WTC11 (cell line): ENCODE measurements at regions not wholly inside any gene's neighbourhood (a gene's known extent, or its start where the extent isn't known, plus 50 kb on each side); places are given as distances from the start of the nearest gene placed in this dataset.

Experiments
- ESRRA ChIP-seq: sonication (generic); formaldehyde crosslinking; IDR thresholded peaks from 2 replicates; pipeline ENCODE4 v1.8.1; 2022; ENCODE audit warnings: mild to moderate bottlenecking, missing genetic modification reagents, borderline replicate concordance
- FOXJ3 ChIP-seq: sonication (generic); formaldehyde crosslinking; IDR thresholded peaks from 2 replicates; pipeline ENCODE4 v1.9.0; 2021; ENCODE audit warnings: missing genetic modification reagents, mild to moderate bottlenecking, borderline replicate concordance
- FOXP1 ChIP-seq: sonication (generic); formaldehyde crosslinking; IDR thresholded peaks from 2 replicates; pipeline ENCODE4 v1.8.0; 2022; ENCODE audit warnings: missing genetic modification reagents, mild to moderate bottlenecking, moderate library complexity, borderline replicate concordance
- KAT7 ChIP-seq: sonication (generic); formaldehyde crosslinking; IDR thresholded peaks from 2 replicates; pipeline ENCODE4 v1.8.1; 2023; ENCODE audit warnings: missing genetic modification reagents, mild to moderate bottlenecking, borderline replicate concordance
- SOX15 ChIP-seq: fragments of 250-450 bp; sonication (Bioruptor Pico); IDR thresholded peaks from 2 replicates; pipeline ENCODE4 v1.9.0; 2021; ENCODE audit warnings: mild to moderate bottlenecking
- TF ChIP-seq, protein P1 (sequence below): fragments of 200-600 bp; IDR thresholded peaks from 2 replicates; pipeline ENCODE4 v1.8.0; 2022; ENCODE audit warnings: antibody characterized with exemption
- TF ChIP-seq, protein P2 (sequence below): fragments of 250-450 bp; sonication (Bioruptor Pico); IDR thresholded peaks from 2 replicates; pipeline ENCODE4 v1.9.0; 2021; ENCODE audit warnings: mild to moderate bottlenecking, borderline replicate concordance
- TF ChIP-seq, protein P3 (sequence below): sonication (generic); formaldehyde crosslinking; IDR thresholded peaks from 2 replicates; pipeline ENCODE4 v1.8.1; 2023; ENCODE audit warnings: mild to moderate bottlenecking, missing genetic modification reagents, borderline replicate concordance
- TF ChIP-seq, protein P4 (sequence below): fragments of 250-450 bp; sonication (Bioruptor Pico); IDR thresholded peaks from 2 replicates; pipeline ENCODE4 v1.8.0; 2021; ENCODE audit warnings: mild to moderate bottlenecking
- TF ChIP-seq, protein P5 (sequence below): sonication (generic); formaldehyde crosslinking; conservative IDR thresholded peaks from 2 replicates; pipeline ENCODE4 v1.8.1; 2022; ENCODE audit warnings: mild to moderate bottlenecking, missing genetic modification reagents

DNA sequence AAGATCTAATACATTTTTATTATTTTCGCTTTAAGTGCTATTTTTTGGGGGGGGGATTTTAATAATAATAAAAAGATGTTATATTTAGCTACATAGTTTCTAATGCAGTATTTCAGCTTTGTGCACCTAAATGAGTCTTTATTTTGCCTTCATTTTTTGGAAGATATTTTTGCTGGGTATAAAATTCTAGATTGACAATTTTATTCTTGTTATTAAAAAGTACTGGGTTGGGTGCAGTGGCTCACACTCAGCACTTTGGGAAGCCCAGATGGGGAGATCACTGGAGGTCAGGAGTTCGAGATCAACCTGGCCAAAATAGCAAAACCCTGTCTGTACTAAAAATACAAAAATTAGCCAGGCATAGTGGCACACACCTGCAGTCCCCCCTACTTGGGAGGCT is 173.6 kb downstream of the SLC15A5 start:
- TF ChIP-seq, protein P1, sequence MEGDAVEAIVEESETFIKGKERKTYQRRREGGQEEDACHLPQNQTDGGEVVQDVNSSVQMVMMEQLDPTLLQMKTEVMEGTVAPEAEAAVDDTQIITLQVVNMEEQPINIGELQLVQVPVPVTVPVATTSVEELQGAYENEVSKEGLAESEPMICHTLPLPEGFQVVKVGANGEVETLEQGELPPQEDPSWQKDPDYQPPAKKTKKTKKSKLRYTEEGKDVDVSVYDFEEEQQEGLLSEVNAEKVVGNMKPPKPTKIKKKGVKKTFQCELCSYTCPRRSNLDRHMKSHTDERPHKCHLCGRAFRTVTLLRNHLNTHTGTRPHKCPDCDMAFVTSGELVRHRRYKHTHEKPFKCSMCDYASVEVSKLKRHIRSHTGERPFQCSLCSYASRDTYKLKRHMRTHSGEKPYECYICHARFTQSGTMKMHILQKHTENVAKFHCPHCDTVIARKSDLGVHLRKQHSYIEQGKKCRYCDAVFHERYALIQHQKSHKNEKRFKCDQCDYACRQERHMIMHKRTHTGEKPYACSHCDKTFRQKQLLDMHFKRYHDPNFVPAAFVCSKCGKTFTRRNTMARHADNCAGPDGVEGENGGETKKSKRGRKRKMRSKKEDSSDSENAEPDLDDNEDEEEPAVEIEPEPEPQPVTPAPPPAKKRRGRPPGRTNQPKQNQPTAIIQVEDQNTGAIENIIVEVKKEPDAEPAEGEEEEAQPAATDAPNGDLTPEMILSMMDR = no peak
- TF ChIP-seq FOXJ3 (CRISPR knock-in tag) (no peak), FOXP1 (CRISPR knock-in tag) (no peak), ESRRA (CRISPR knock-in tag) (no peak), SOX15 (CRISPR knock-in tag) (no peak), KAT7 (no peak)
- TF ChIP-seq, protein P2, sequence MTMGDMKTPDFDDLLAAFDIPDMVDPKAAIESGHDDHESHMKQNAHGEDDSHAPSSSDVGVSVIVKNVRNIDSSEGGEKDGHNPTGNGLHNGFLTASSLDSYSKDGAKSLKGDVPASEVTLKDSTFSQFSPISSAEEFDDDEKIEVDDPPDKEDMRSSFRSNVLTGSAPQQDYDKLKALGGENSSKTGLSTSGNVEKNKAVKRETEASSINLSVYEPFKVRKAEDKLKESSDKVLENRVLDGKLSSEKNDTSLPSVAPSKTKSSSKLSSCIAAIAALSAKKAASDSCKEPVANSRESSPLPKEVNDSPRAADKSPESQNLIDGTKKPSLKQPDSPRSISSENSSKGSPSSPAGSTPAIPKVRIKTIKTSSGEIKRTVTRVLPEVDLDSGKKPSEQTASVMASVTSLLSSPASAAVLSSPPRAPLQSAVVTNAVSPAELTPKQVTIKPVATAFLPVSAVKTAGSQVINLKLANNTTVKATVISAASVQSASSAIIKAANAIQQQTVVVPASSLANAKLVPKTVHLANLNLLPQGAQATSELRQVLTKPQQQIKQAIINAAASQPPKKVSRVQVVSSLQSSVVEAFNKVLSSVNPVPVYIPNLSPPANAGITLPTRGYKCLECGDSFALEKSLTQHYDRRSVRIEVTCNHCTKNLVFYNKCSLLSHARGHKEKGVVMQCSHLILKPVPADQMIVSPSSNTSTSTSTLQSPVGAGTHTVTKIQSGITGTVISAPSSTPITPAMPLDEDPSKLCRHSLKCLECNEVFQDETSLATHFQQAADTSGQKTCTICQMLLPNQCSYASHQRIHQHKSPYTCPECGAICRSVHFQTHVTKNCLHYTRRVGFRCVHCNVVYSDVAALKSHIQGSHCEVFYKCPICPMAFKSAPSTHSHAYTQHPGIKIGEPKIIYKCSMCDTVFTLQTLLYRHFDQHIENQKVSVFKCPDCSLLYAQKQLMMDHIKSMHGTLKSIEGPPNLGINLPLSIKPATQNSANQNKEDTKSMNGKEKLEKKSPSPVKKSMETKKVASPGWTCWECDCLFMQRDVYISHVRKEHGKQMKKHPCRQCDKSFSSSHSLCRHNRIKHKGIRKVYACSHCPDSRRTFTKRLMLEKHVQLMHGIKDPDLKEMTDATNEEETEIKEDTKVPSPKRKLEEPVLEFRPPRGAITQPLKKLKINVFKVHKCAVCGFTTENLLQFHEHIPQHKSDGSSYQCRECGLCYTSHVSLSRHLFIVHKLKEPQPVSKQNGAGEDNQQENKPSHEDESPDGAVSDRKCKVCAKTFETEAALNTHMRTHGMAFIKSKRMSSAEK (CRISPR knock-in tag) = no peak
- TF ChIP-seq, protein P3, sequence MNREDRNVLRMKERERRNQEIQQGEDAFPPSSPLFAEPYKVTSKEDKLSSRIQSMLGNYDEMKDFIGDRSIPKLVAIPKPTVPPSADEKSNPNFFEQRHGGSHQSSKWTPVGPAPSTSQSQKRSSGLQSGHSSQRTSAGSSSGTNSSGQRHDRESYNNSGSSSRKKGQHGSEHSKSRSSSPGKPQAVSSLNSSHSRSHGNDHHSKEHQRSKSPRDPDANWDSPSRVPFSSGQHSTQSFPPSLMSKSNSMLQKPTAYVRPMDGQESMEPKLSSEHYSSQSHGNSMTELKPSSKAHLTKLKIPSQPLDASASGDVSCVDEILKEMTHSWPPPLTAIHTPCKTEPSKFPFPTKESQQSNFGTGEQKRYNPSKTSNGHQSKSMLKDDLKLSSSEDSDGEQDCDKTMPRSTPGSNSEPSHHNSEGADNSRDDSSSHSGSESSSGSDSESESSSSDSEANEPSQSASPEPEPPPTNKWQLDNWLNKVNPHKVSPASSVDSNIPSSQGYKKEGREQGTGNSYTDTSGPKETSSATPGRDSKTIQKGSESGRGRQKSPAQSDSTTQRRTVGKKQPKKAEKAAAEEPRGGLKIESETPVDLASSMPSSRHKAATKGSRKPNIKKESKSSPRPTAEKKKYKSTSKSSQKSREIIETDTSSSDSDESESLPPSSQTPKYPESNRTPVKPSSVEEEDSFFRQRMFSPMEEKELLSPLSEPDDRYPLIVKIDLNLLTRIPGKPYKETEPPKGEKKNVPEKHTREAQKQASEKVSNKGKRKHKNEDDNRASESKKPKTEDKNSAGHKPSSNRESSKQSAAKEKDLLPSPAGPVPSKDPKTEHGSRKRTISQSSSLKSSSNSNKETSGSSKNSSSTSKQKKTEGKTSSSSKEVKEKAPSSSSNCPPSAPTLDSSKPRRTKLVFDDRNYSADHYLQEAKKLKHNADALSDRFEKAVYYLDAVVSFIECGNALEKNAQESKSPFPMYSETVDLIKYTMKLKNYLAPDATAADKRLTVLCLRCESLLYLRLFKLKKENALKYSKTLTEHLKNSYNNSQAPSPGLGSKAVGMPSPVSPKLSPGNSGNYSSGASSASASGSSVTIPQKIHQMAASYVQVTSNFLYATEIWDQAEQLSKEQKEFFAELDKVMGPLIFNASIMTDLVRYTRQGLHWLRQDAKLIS (CRISPR knock-in tag) = no peak
- TF ChIP-seq, protein P4, sequence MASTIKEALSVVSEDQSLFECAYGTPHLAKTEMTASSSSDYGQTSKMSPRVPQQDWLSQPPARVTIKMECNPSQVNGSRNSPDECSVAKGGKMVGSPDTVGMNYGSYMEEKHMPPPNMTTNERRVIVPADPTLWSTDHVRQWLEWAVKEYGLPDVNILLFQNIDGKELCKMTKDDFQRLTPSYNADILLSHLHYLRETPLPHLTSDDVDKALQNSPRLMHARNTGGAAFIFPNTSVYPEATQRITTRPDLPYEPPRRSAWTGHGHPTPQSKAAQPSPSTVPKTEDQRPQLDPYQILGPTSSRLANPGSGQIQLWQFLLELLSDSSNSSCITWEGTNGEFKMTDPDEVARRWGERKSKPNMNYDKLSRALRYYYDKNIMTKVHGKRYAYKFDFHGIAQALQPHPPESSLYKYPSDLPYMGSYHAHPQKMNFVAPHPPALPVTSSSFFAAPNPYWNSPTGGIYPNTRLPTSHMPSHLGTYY (CRISPR knock-in tag) = no peak
- TF ChIP-seq, protein P5, sequence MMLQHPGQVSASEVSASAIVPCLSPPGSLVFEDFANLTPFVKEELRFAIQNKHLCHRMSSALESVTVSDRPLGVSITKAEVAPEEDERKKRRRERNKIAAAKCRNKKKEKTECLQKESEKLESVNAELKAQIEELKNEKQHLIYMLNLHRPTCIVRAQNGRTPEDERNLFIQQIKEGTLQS (CRISPR knock-in tag) = no peak
